ENCODE measurements at regions not wholly inside any gene's neighbourhood (a gene's known extent, or its start where the extent isn't known, plus 50 kb on each side); places are given as distances from the start of the nearest gene placed in this dataset.
A peak's percentile ranks its signal among the peaks of the same experiment; 100 is the strongest.

GRCh38 chr1:221109930-221110329 lies 230.7 kb downstream of the HLX start:
- no peak for DNase-seq

- DNase-seq, result no peak
These were observed 237.9 kb downstream of the HLX start for GRCh38 chr1:221117133-221117532.

- peak; percentile 58 for DNase-seq
These were observed 238.3 kb downstream of the HLX start for GRCh38 chr1:221117548-221117951.

- DNase-seq, result peak; percentile 61
These were observed 239.1 kb downstream of the HLX start for GRCh38 chr1:221118176-221118937.

GRCh38 chr1:221118938-221119320 lies 239.7 kb downstream of the HLX start:
- DNase-seq, result no peak

GRCh38 chr1:221122501-221122900 lies 243.3 kb downstream of the HLX start:
- DNase-seq, result no peak

- no peak for DNase-seq
These were observed 246.7 kb downstream of the HLX start for GRCh38 chr1:221125976-221126375.

GRCh38 chr1:221137666-221138065 lies 258.4 kb downstream of the HLX start:
- no peak for DNase-seq

- DNase-seq, result peak; percentile 24
These were observed 259.3 kb downstream of the HLX start for GRCh38 chr1:221138516-221138915.

- no peak for DNase-seq
These were observed 260.7 kb downstream of the HLX start for GRCh38 chr1:221139991-221140390.

GRCh38 chr1:221141096-221141495 lies 261.9 kb downstream of the HLX start:
- DNase-seq, result no peak

GRCh38 chr1:221141606-221142285 lies 262.5 kb downstream of the HLX start:
- DNase-seq, result no peak

- DNase-seq, result no peak
These were observed 269.4 kb downstream of the HLX start for GRCh38 chr1:221148660-221149059.

- DNase-seq, result no peak
These were observed 269.9 kb downstream of the HLX start for GRCh38 chr1:221149111-221149510.

- no peak for DNase-seq
These were observed 270.4 kb downstream of the HLX start for GRCh38 chr1:221149555-221150075.

- no peak for DNase-seq
These were observed 271.8 kb downstream of the HLX start for GRCh38 chr1:221150996-221151395.

- DNase-seq, result no peak
These were observed 275.7 kb downstream of the HLX start for GRCh38 chr1:221154932-221155331.

GRCh38 chr1:221157026-221157761 lies 278.0 kb downstream of the HLX start:
- DNase-seq, result peak; percentile 43

- DNase-seq, result no peak
These were observed 280.4 kb downstream of the HLX start for GRCh38 chr1:221159608-221160007.

GRCh38 chr1:221161571-221162041 lies 282.4 kb downstream of the HLX start:
- no peak for DNase-seq

GRCh38 chr1:221162352-221162751 lies 283.1 kb downstream of the HLX start:
- no peak for DNase-seq

GRCh38 chr1:221162939-221163338 lies 283.7 kb downstream of the HLX start:
- no peak for DNase-seq

- no peak for DNase-seq
These were observed 284.8 kb downstream of the HLX start for GRCh38 chr1:221164029-221164428.
